ENCODE measurements at regions not wholly inside any gene's neighbourhood (a gene's known extent, or its start where the extent isn't known, plus 50 kb on each side); places are given as distances from the start of the nearest gene placed in this dataset.

DNA sequence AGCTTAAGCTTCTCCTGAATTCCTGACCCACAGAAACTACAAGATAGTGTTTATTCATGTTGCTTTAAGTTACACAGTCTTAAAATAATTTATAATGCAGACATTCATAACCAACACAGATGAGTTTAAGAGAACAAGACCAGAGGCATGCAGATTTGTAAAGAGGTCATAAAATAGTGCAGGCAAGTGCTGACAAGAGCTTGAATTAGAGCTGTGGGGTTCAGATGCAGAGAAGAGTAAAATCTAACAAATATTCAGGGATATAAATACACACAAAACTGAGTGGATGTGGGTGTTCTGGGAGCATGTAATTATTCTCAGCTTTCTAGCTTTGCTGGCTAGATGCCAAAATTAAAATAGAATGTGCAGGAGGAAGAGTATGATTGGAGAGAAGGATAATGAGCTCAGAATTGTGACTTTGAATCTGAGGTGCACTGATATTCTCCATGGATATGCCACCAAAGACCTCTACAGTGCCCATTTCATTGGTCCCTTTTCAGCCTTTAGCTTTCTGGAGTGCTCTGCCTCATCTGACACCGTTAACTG, 291.9 kb upstream of the SGK1 start:
- TF ChIP-seq, protein P1, sequence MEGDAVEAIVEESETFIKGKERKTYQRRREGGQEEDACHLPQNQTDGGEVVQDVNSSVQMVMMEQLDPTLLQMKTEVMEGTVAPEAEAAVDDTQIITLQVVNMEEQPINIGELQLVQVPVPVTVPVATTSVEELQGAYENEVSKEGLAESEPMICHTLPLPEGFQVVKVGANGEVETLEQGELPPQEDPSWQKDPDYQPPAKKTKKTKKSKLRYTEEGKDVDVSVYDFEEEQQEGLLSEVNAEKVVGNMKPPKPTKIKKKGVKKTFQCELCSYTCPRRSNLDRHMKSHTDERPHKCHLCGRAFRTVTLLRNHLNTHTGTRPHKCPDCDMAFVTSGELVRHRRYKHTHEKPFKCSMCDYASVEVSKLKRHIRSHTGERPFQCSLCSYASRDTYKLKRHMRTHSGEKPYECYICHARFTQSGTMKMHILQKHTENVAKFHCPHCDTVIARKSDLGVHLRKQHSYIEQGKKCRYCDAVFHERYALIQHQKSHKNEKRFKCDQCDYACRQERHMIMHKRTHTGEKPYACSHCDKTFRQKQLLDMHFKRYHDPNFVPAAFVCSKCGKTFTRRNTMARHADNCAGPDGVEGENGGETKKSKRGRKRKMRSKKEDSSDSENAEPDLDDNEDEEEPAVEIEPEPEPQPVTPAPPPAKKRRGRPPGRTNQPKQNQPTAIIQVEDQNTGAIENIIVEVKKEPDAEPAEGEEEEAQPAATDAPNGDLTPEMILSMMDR (IDR thresholded peaks at IDR 0.05) = no peak
- no peak for TF ChIP-seq POLR2A (IDR thresholded peaks at IDR 0.05)

All from adrenal gland (tissue), 5 donors.